Prostate gland (tissue), 2 donors: ENCODE measurements at regions not wholly inside any gene's neighbourhood (a gene's known extent, or its start where the extent isn't known, plus 50 kb on each side); places are given as distances from the start of the nearest gene placed in this dataset.

Experiments
- DNase-seq: peaks from one replicate; pipeline ENCODE4 v3.0.0-alpha.2; 2019; ENCODE audit warnings: low spot score
- H3K27ac ChIP-seq, 2 donors: fragments of 200-600 bp; sonication (generic); 2 replicates each; pipeline ENCODE4 v1.5.1; 2017 to 2019
- H3K27me3 ChIP-seq: fragments of 200-600 bp; sonication (generic); replicated peaks from 2 replicates; pipeline ENCODE4 v1.5.1; 2019; ENCODE audit not compliant: insufficient read depth
- H3K36me3 ChIP-seq, 2 donors: fragments of 200-600 bp; sonication (generic); 1 replicate in 1 of 2; 2 replicates in 1 of 2; pipeline versions ENCODE4 v1.5.1 to v1.8.1; 2017 to 2019
- H3K4me1 ChIP-seq: fragments of 200-600 bp; sonication (generic); replicated peaks from 2 replicates; pipeline ENCODE4 v1.5.1; 2019
- H3K4me3 ChIP-seq, 2 donors: fragments of 200-600 bp; sonication (generic); 2 replicates each; pipeline ENCODE4 v1.5.1; 2017 to 2019
- H3K9me3 ChIP-seq: fragments of 200-600 bp; sonication (generic); 2 replicates; pipeline ENCODE4 v1.5.1; 2017
- CTCF ChIP-seq, 4 experiments: fragments of 200-600 bp in 2 of 4; fragments of 450-650 bp in 2 of 4; sonication (generic) in 2 of 4; IDR thresholded peaks; 1 replicate in 3 of 4; 2 replicates in 1 of 4; pipeline ENCODE4 v1.5.1; 2016 to 2019; ENCODE audit warnings: antibody characterized with exemption in 4 of 4, mild to moderate bottlenecking in 2 of 4, moderate library complexity in 2 of 4
- POLR2A ChIP-seq: fragments of 450-650 bp; IDR thresholded peaks from one replicate; pipeline ENCODE4 v1.6.1; 2016; ENCODE audit warnings: antibody characterized with exemption, mild to moderate bottlenecking
- POLR2AphosphoS5 ChIP-seq: sonication (generic); formaldehyde crosslinking; IDR thresholded peaks from one replicate; pipeline ENCODE4 v1.6.1; 2017; ENCODE audit warnings: antibody characterized with exemption
- whole genome bisulfite sequencing: methylation state at CpG from one replicate; pipeline ENCODE4 v1.1.5; 2018; 5-methylcytosine and 5-hydroxymethylcytosine counted together
- intact Hi-C: fragments of 100-400 bp; cut with DNase I; formaldehyde crosslinking; loops from one replicate; pipeline ENCODE4 v1.14.2; 2022

- Histone ChIP-seq H3K4me1 (no peaks in the 10 kb centered on the region), H3K4me3 (no peak overlapping the region), H3K36me3 (no peaks in the 10 kb centered on the region), H3K27ac (no peak overlapping the region), H3K27me3 (no peaks in the 10 kb centered on the region), H3K9me3 (no peaks in the 10 kb centered on the region)
- intact Hi-C loops = no loop called here
- TF ChIP-seq CTCF (IDR thresholded peaks at IDR 0.05) = no peak
- no peak for TF ChIP-seq POLR2AphosphoS5
- no peak for TF ChIP-seq POLR2A
- no peak for DNase-seq
- WGBS = 88% methylated on average over 2 of the region's 2 CpGs
Measured at GRCh38 chr4:160182727-160183126, 1079.8 kb downstream of the RAPGEF2 start.

GRCh38 chr4:160184884-160185283 lies 1082.0 kb downstream of the RAPGEF2 start:
- TF ChIP-seq POLR2A (no peak), CTCF (IDR thresholded peaks at IDR 0.05) (no peak), POLR2AphosphoS5 (no peak)
- Histone ChIP-seq H3K4me1 (no peaks in the 10 kb centered on the region), H3K9me3 (no peaks in the 10 kb centered on the region), H3K4me3 (no peak overlapping the region), H3K36me3 (no peaks in the 10 kb centered on the region), H3K27me3 (no peaks in the 10 kb centered on the region), H3K27ac (no peak overlapping the region)
- WGBS = 84% methylated on average over 4 of the region's 4 CpGs
- no peak for DNase-seq
- intact Hi-C loops = no loop called here

- no peaks in the 10 kb centered on the region for H3K9me3 ChIP-seq
- no peak overlapping the region for H3K27ac ChIP-seq
- 79% methylated on average over 4 of the region's 4 CpGs for WGBS
- no peaks in the 10 kb centered on the region for H3K4me1 ChIP-seq
- no peaks in the 10 kb centered on the region for H3K27me3 ChIP-seq
- H3K36me3 ChIP-seq = no peaks in the 10 kb centered on the region
- no peak overlapping the region for H3K4me3 ChIP-seq
- intact Hi-C loops = no loop called here
- DNase-seq = no peak
- no peak for TF ChIP-seq POLR2A
- no peak for TF ChIP-seq CTCF (IDR thresholded peaks at IDR 0.05)
- no peak for TF ChIP-seq POLR2AphosphoS5
Measured at GRCh38 chr4:160193787-160194186, 1090.9 kb downstream of the RAPGEF2 start.

- intact Hi-C loops = no loop called here
- Histone ChIP-seq H3K36me3 (no peaks in the 10 kb centered on the region), H3K9me3 (no peaks in the 10 kb centered on the region), H3K4me1 (no peaks in the 10 kb centered on the region), H3K27ac (no peak overlapping the region), H3K27me3 (no peaks in the 10 kb centered on the region), H3K4me3 (no peak overlapping the region)
- WGBS = 62% methylated on average over 5 of the region's 5 CpGs
- no peak for DNase-seq
- TF ChIP-seq POLR2A = no peak
- no peak for TF ChIP-seq CTCF (IDR thresholded peaks at IDR 0.05)
- TF ChIP-seq POLR2AphosphoS5 = no peak
Measured at GRCh38 chr4:160194716-160195115, 1091.8 kb downstream of the RAPGEF2 start.

GRCh38 chr4:160202802-160203201 lies 1099.9 kb downstream of the RAPGEF2 start:
- no peaks in the 10 kb centered on the region for H3K9me3 ChIP-seq
- no peak for DNase-seq
- H3K4me3 ChIP-seq = no peak overlapping the region
- H3K27me3 ChIP-seq = no peaks in the 10 kb centered on the region
- WGBS = 85% methylated on average over 2 of the region's 2 CpGs
- H3K36me3 ChIP-seq = no peaks in the 10 kb centered on the region
- intact Hi-C loops = no loop called here
- no peaks in the 10 kb centered on the region for H3K4me1 ChIP-seq
- no peak overlapping the region for H3K27ac ChIP-seq
- no peak for TF ChIP-seq POLR2A
- no peak for TF ChIP-seq POLR2AphosphoS5
- no peak for TF ChIP-seq CTCF (IDR thresholded peaks at IDR 0.05)
